22Rv1 (cell line): ENCODE measurements at regions not wholly inside any gene's neighbourhood (a gene's known extent, or its start where the extent isn't known, plus 50 kb on each side); places are given as distances from the start of the nearest gene placed in this dataset.

Source experiments
- ZFX ChIP-seq: fragments of 450-650 bp; IDR thresholded peaks from 2 replicates; pipeline ENCODE4 v1.6.1; 2017; ENCODE audit warnings: antibody characterized with exemption, borderline replicate concordance
- TF ChIP-seq, protein P1 (sequence below): fragments of 450-650 bp; IDR thresholded peaks from 2 replicates; pipeline ENCODE4 v1.5.1; 2017; ENCODE audit warnings: mild to moderate bottlenecking

DNA sequence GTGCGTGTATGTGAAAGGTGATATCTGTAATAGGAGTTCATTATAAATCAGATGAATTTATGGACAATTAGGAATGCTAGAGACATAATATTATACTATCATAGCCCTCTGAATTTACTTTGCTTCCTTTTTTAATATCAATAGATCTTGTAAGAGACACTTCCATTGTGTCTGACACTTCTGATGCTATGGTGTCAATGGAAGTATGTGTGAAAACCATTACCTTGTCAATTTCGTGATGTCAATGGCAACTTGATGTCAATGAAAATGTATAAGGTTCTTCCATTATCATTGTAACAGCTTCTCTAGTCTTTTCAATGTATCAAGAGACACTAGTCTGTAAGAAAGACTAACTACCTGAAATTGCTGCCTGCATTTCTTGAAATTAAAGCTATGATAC lies 296.8 kb upstream of the DPYD start:
- TF ChIP-seq, protein P1, sequence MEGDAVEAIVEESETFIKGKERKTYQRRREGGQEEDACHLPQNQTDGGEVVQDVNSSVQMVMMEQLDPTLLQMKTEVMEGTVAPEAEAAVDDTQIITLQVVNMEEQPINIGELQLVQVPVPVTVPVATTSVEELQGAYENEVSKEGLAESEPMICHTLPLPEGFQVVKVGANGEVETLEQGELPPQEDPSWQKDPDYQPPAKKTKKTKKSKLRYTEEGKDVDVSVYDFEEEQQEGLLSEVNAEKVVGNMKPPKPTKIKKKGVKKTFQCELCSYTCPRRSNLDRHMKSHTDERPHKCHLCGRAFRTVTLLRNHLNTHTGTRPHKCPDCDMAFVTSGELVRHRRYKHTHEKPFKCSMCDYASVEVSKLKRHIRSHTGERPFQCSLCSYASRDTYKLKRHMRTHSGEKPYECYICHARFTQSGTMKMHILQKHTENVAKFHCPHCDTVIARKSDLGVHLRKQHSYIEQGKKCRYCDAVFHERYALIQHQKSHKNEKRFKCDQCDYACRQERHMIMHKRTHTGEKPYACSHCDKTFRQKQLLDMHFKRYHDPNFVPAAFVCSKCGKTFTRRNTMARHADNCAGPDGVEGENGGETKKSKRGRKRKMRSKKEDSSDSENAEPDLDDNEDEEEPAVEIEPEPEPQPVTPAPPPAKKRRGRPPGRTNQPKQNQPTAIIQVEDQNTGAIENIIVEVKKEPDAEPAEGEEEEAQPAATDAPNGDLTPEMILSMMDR = no peak
- no peak for TF ChIP-seq ZFX
